ENCODE measurements at regions not wholly inside any gene's neighbourhood (a gene's known extent, or its start where the extent isn't known, plus 50 kb on each side); places are given as distances from the start of the nearest gene placed in this dataset.

- TF ChIP-seq POLR2A (IDR thresholded peaks at IDR 0.05; ENCODE audit: low read depth, low read length) (no peak), POU2F2 (IDR thresholded peaks at IDR 0.05; ENCODE audit: low read depth, low read length) (no peak), POLR2AphosphoS5 (IDR thresholded peaks at IDR 0.05; ENCODE audit: low read depth, low read length) (no peak), SPI1 (IDR thresholded peaks at IDR 0.05; ENCODE audit: low read depth, low read length) (no peak), TAF1 (IDR thresholded peaks at IDR 0.05; ENCODE audit: low read depth, low read length) (no peak), PAX5 (IDR thresholded peaks at IDR 0.05; ENCODE audit: insufficient read depth, low read length, severe bottlenecking) (no peak)
These were observed 145.6 kb downstream of the DHX35 start for GRCh38 chr20:39107741-39108140.

All from GM12891 (cell line).